ENCODE measurements at regions not wholly inside any gene's neighbourhood (a gene's known extent, or its start where the extent isn't known, plus 50 kb on each side); places are given as distances from the start of the nearest gene placed in this dataset.

DNA sequence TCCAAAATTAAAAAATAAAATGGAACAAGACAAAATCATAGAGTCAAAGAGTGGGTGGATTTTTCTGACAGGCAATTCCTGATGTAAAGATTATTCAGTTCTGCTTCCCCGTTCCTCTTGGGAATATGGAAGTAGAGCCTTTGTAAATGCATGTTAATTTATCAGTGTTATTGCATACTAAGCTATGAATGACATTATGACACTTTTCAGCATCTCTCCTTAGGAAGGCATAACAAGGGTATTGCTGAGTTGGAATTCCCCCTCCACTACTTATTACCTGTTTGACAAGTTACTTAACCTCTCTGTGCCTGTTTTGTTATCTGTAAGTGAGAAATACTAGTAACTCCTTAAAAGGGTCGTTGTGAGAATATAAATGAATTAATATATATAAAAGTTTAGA is 640.4 kb downstream of the LMO4 start:
- peak overlapping the region; percentile 55 for H3K4me2 ChIP-seq (ENCODE audit: insufficient read depth, low read length)

DNA sequence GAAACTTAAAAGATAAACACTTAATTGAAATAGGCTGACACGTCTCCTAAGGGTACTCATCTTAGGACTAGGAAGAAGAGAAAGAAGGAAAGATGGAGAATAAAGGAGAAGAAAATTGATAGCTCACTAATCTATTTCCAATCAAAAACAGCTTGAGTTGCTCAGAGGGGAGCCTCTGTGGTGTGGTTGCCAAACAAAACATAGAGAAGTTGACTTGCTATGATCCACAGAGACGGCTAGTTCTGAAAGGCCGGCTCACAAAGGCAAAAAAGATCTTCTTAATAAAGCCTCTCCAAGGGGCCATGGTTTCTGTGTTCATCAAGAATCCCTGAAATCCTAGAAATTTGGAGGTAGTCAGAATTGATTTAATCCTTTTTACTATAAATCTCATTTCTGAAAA is 644.1 kb downstream of the LMO4 start:
- no peak for DNase-seq (ENCODE audit: insufficient read length, low spot score, missing footprints)
- Histone ChIP-seq H3K9me3 (ENCODE audit: low read depth, low read length) (no peaks in the 10 kb centered on the region), H2AFZ (ENCODE audit: low read length) (no peak overlapping the region), H4K20me1 (ENCODE audit: insufficient read depth, low read length) (no peaks in the 10 kb centered on the region), H3K4me3 (ENCODE audit: insufficient read depth, low read length) (no peak overlapping the region), H3K4me1 (ENCODE audit: insufficient read depth, low read length) (peaks cover 34% of the 10 kb centered on the region), H3K36me3 (ENCODE audit: insufficient read depth, low read length) (no peaks in the 10 kb centered on the region), H3K79me2 (ENCODE audit: insufficient read depth, low read length) (no peaks in the 10 kb centered on the region), H3K27me3 (ENCODE audit: insufficient read depth, low read length) (no peaks in the 10 kb centered on the region), H3K27ac (ENCODE audit: low read depth, low read length) (no peak overlapping the region), H3K4me2 (ENCODE audit: insufficient read depth, low read length) (no peak overlapping the region)
- TF ChIP-seq, protein P1, sequence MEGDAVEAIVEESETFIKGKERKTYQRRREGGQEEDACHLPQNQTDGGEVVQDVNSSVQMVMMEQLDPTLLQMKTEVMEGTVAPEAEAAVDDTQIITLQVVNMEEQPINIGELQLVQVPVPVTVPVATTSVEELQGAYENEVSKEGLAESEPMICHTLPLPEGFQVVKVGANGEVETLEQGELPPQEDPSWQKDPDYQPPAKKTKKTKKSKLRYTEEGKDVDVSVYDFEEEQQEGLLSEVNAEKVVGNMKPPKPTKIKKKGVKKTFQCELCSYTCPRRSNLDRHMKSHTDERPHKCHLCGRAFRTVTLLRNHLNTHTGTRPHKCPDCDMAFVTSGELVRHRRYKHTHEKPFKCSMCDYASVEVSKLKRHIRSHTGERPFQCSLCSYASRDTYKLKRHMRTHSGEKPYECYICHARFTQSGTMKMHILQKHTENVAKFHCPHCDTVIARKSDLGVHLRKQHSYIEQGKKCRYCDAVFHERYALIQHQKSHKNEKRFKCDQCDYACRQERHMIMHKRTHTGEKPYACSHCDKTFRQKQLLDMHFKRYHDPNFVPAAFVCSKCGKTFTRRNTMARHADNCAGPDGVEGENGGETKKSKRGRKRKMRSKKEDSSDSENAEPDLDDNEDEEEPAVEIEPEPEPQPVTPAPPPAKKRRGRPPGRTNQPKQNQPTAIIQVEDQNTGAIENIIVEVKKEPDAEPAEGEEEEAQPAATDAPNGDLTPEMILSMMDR (IDR thresholded peaks at IDR 0.05; ENCODE audit: extremely low read depth, low read depth, low read length), result no peak

More for the DNA sequence above, 640.4 kb downstream of the LMO4 start:
- Histone ChIP-seq H3K4me1 (ENCODE audit: insufficient read depth, low read length) (peaks cover 37% of the 10 kb centered on the region), H3K36me3 (ENCODE audit: insufficient read depth, low read length) (no peaks in the 10 kb centered on the region), H3K9me3 (ENCODE audit: low read depth, low read length) (no peaks in the 10 kb centered on the region), H4K20me1 (ENCODE audit: insufficient read depth, low read length) (no peaks in the 10 kb centered on the region), H2AFZ (ENCODE audit: low read length) (peak overlapping the region; percentile 62), H3K4me3 (ENCODE audit: insufficient read depth, low read length) (no peak overlapping the region), H3K27me3 (ENCODE audit: insufficient read depth, low read length) (no peaks in the 10 kb centered on the region), H3K27ac (ENCODE audit: low read depth, low read length) (peak overlapping the region; percentile 79), H3K79me2 (ENCODE audit: insufficient read depth, low read length) (no peaks in the 10 kb centered on the region)
- DNase-seq (ENCODE audit: insufficient read length, low spot score, missing footprints), result no peak
- TF ChIP-seq, protein P1 (IDR thresholded peaks at IDR 0.05; ENCODE audit: extremely low read depth, low read depth, low read length), result no peak

DNA sequence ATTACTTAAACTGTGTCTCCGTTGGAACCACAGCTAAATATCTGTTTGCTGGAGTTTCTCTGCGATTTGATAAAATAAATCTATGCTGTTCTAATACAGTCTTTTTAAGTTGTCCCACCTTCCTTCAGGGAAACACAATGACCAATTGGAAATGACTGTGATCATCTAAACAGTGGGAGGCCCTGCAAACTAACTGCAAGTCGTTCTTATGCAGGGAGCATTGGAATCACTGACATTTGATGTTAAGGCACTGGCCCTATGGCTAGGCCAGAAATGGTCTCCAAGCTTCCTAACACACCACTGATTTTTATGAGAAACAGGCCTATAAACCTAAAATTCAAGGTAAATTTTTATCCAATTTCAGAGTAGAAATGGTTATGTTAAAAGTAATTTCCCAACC is 645.2 kb downstream of the LMO4 start:
- Histone ChIP-seq H3K79me2 (ENCODE audit: insufficient read depth, low read length) (no peaks in the 10 kb centered on the region), H4K20me1 (ENCODE audit: insufficient read depth, low read length) (no peaks in the 10 kb centered on the region), H3K9me3 (ENCODE audit: low read depth, low read length) (no peaks in the 10 kb centered on the region), H3K4me1 (ENCODE audit: insufficient read depth, low read length) (peaks cover 24% of the 10 kb centered on the region), H3K27ac (ENCODE audit: low read depth, low read length) (no peak overlapping the region), H3K4me2 (ENCODE audit: insufficient read depth, low read length) (no peak overlapping the region), H3K4me3 (ENCODE audit: insufficient read depth, low read length) (no peak overlapping the region), H3K27me3 (ENCODE audit: insufficient read depth, low read length) (no peaks in the 10 kb centered on the region), H3K36me3 (ENCODE audit: insufficient read depth, low read length) (no peaks in the 10 kb centered on the region), H2AFZ (ENCODE audit: low read length) (no peak overlapping the region)
- TF ChIP-seq, protein P1 (IDR thresholded peaks at IDR 0.05; ENCODE audit: extremely low read depth, low read depth, low read length), result no peak
- no peak for DNase-seq (ENCODE audit: insufficient read length, low spot score, missing footprints)

DNA sequence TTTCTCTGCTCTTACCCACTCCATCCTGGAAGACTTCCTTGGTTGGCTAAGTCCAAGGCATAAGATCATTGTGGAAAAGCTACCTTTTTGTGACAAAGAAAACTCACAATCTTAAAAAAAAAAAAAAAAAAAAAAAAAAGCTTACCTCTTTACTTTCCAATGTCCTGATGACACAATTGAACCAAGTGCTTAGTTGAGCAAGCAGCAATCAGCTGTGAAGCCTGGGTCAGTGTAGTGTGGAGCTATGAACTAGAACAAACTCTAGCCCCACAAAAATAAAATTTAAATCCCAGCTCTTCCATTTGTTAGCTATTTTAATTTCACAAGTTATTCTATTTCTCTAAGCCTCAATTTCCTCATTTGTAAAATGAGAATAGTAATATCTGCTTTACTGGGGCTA is 647.6 kb downstream of the LMO4 start:
- no peak overlapping the region for H3K27ac ChIP-seq (ENCODE audit: low read depth, low read length)
- peaks cover 15% of the 10 kb centered on the region for H3K4me1 ChIP-seq (ENCODE audit: insufficient read depth, low read length)
- no peak for DNase-seq (ENCODE audit: insufficient read length, low spot score, missing footprints)
- no peak overlapping the region for H3K4me3 ChIP-seq (ENCODE audit: insufficient read depth, low read length)
- no peaks in the 10 kb centered on the region for H3K9me3 ChIP-seq (ENCODE audit: low read depth, low read length)
- no peaks in the 10 kb centered on the region for H3K79me2 ChIP-seq (ENCODE audit: insufficient read depth, low read length)
- TF ChIP-seq, protein P1 (IDR thresholded peaks at IDR 0.05; ENCODE audit: extremely low read depth, low read depth, low read length), result no peak
- H3K4me2 ChIP-seq (ENCODE audit: insufficient read depth, low read length), result no peak overlapping the region
- no peaks in the 10 kb centered on the region for H3K36me3 ChIP-seq (ENCODE audit: insufficient read depth, low read length)
- H4K20me1 ChIP-seq (ENCODE audit: insufficient read depth, low read length), result no peaks in the 10 kb centered on the region
- H2AFZ ChIP-seq (ENCODE audit: low read length), result no peak overlapping the region
- H3K27me3 ChIP-seq (ENCODE audit: insufficient read depth, low read length), result no peaks in the 10 kb centered on the region

Data from osteoblast (primary cell).